Spleen (tissue), 11 donors: ENCODE measurements at regions not wholly inside any gene's neighbourhood (a gene's known extent, or its start where the extent isn't known, plus 50 kb on each side); places are given as distances from the start of the nearest gene placed in this dataset.

ENCODE experiments used
- DNase-seq: peaks from one replicate; pipeline ENCODE4 v3.0.0-alpha.2; 2020
- H3K27ac ChIP-seq, 8 donors: fragments of 200-600 bp; sonication (generic) in 7 of 8; 1 replicate in 4 of 8; 2 replicates in 4 of 8; pipeline versions ENCODE4 v1.5.0 to v1.8.0; 2016 to 2021; ENCODE audit warnings: inconsistent platforms in 4 of 8, mild to moderate bottlenecking in 4 of 8, moderate library complexity in 1 of 8
- H3K27me3 ChIP-seq, 7 donors: fragments of 200-600 bp; sonication (generic) in 6 of 7; replicated peaks in 1 of 7; 1 replicate in 4 of 7; 2 replicates in 3 of 7; pipeline versions ENCODE4 v1.5.0 to v1.8.0; 2016 to 2021; ENCODE audit warnings: inconsistent platforms in 3 of 7, mild to moderate bottlenecking in 1 of 7
- H3K36me3 ChIP-seq, 6 donors: fragments of 200-600 bp; sonication (generic) in 5 of 6; 1 replicate in 4 of 6; 2 replicates in 2 of 6; pipeline versions ENCODE4 v1.5.0 to v1.8.0; 2016 to 2021; ENCODE audit warnings: inconsistent platforms in 2 of 6
- H3K4me1 ChIP-seq, 6 donors: fragments of 200-600 bp; sonication (generic) in 5 of 6; 1 replicate in 3 of 6; 2 replicates in 3 of 6; pipeline versions ENCODE4 v1.5.0 to v1.8.0; 2016 to 2021; ENCODE audit warnings: inconsistent platforms in 3 of 6
- H3K4me3 ChIP-seq, 8 donors: fragments of 200-600 bp; sonication (generic) in 7 of 8; 1 replicate in 4 of 8; 2 replicates in 4 of 8; pipeline versions ENCODE4 v1.5.0 to v1.8.0; 2016 to 2021; ENCODE audit warnings: inconsistent platforms in 4 of 8, mild to moderate bottlenecking in 4 of 8, moderate library complexity in 2 of 8
- H3K9me3 ChIP-seq, 8 donors: fragments of 200-600 bp; sonication (generic) in 7 of 8; 1 replicate in 4 of 8; 2 replicates in 4 of 8; pipeline versions ENCODE4 v1.5.0 to v1.8.0; 2016 to 2021; ENCODE audit warnings: inconsistent platforms in 4 of 8
- CTCF ChIP-seq, 11 experiments: fragments of 200-600 bp in 7 of 11; fragments of 450-650 bp in 4 of 11; sonication (generic) in 4 of 11; IDR thresholded peaks in 8 of 11; conservative IDR thresholded peaks in 3 of 11; 1 replicate in 7 of 11; 2 replicates in 4 of 11; pipeline versions ENCODE4 v1.4.0 to v1.8.0; 2016 to 2021; ENCODE audit warnings: antibody characterized with exemption in 11 of 11, inconsistent platforms in 4 of 11, mild to moderate bottlenecking in 1 of 11
- POLR2A ChIP-seq, 3 donors: fragments of 450-650 bp; IDR thresholded peaks; one replicate each; pipeline ENCODE4 v1.5.1; 2017; ENCODE audit warnings: antibody characterized with exemption in 3 of 3, mild to moderate bottlenecking in 1 of 3
- POLR2AphosphoS5 ChIP-seq, 3 donors: sonication (generic); formaldehyde crosslinking; IDR thresholded peaks; one replicate each; pipeline ENCODE4 v1.5.1; 2017; ENCODE audit warnings: antibody characterized with exemption in 3 of 3
- WGBS, 5 donors: extraction: QIAGEN DNeasy Blood & Tissue Kit in 3 of 5; methylation state at CpG; one replicate each; pipeline versions ENCODE4 v1.1.5 to v1.1.7; 2013 to 2018; 5-methylcytosine and 5-hydroxymethylcytosine counted together
- intact Hi-C: fragments of 100-400 bp; cut with DNase I; formaldehyde crosslinking; loops from one replicate; pipeline ENCODE4 v1.15.0; 2023; ENCODE audit warnings: low total_unique reads
- donor health status: healthy with polysubstance abuse.
- donor health status: DM: no; HTN: no; CAD: no; lungs with moderate emphysema.
- donor health status: DM: no; HTN: no; CAD: no.
- donor health status: Bipolar disorder and iron deficiency.
- donor health status: healthy.
- donor health status: DM: no; HTN: no; CAD: no.
- donor health status: DM: yes; HTN: yes; CAD: no.

GRCh38 chr10:24118246-24118645, 90.7 kb upstream of the KIAA1217 start:
- no peak for DNase-seq
- intact Hi-C loops, result no loop called here
- WGBS, 5 donors, result 30 to 54% (median 39%) methylated on average over 12 of the region's 12 CpGs
- no peaks in the 10 kb centered on the region for H3K36me3 ChIP-seq
- H3K27ac ChIP-seq, result peak overlapping the region in 5 of 8 donors; percentile 23 to 44 (median 30)
- TF ChIP-seq CTCF (IDR thresholded peaks at IDR 0.05 in 8 of 11, conservative IDR thresholded peaks at IDR 0.05 in 3 of 11) (no peak), POLR2AphosphoS5 (IDR thresholded peaks at IDR 0.05) (no peak), POLR2A (IDR thresholded peaks at IDR 0.05) (no peak)
- H3K27me3 ChIP-seq, result no peaks in the 10 kb centered on the region
- H3K9me3 ChIP-seq, result no peaks in the 10 kb centered on the region
- H3K4me3 ChIP-seq, result peak overlapping the region in 2 of 8 donors; percentile 2 to 33
- H3K4me1 ChIP-seq, result peaks cover 0 to 7% (median 0%) of the 10 kb centered on the region in 6 donors

- no peaks in the 10 kb centered on the region for H3K36me3 ChIP-seq
- 75 to 87% (median 76%) methylated on average over 5 of the region's 5 CpGs for WGBS, 5 donors
- intact Hi-C loops, result no loop called here
- DNase-seq, result no peak
- H3K9me3 ChIP-seq, result no peaks in the 10 kb centered on the region
- TF ChIP-seq POLR2A (IDR thresholded peaks at IDR 0.05) (no peak), CTCF (IDR thresholded peaks at IDR 0.05 in 8 of 11, conservative IDR thresholded peaks at IDR 0.05 in 3 of 11) (no peak), POLR2AphosphoS5 (IDR thresholded peaks at IDR 0.05) (no peak)
- H3K27me3 ChIP-seq, result no peaks in the 10 kb centered on the region
- no peak overlapping the region for H3K27ac ChIP-seq
- H3K4me1 ChIP-seq, result peaks cover 0 to 2% (median 0%) of the 10 kb centered on the region in 6 donors
- no peak overlapping the region for H3K4me3 ChIP-seq
Measured at GRCh38 chr10:24119896-24120295, 89.0 kb upstream of the KIAA1217 start.

- WGBS, 5 donors, result 71 to 88% (median 79%) methylated on average over 1 of the region's 1 CpG
- H3K27ac ChIP-seq, result no peak overlapping the region
- no peaks in the 10 kb centered on the region for H3K4me1 ChIP-seq
- H3K27me3 ChIP-seq, result no peaks in the 10 kb centered on the region
- H3K9me3 ChIP-seq, result no peaks in the 10 kb centered on the region
- TF ChIP-seq POLR2AphosphoS5 (IDR thresholded peaks at IDR 0.05), result no peak
- TF ChIP-seq CTCF (IDR thresholded peaks at IDR 0.05 in 8 of 11, conservative IDR thresholded peaks at IDR 0.05 in 3 of 11), result no peak
- no peak for TF ChIP-seq POLR2A (IDR thresholded peaks at IDR 0.05)
- no peak overlapping the region for H3K4me3 ChIP-seq
- intact Hi-C loops, result no loop called here
- H3K36me3 ChIP-seq, result no peaks in the 10 kb centered on the region
- DNase-seq, result no peak
Measured at GRCh38 chr10:24120646-24121045, 88.3 kb upstream of the KIAA1217 start.

- no peak for DNase-seq
- Histone ChIP-seq H3K27me3 (no peaks in the 10 kb centered on the region), H3K4me1 (peaks cover 0 to 14% (median 6%) of the 10 kb centered on the region in 6 donors), H3K4me3 (no peak overlapping the region), H3K9me3 (no peaks in the 10 kb centered on the region), H3K36me3 (no peaks in the 10 kb centered on the region), H3K27ac (no peak overlapping the region)
- WGBS, 5 donors, result 55 to 73% (median 66%) methylated on average over 2 of the region's 2 CpGs
- intact Hi-C loops, result no loop called here
- TF ChIP-seq POLR2A (IDR thresholded peaks at IDR 0.05) (no peak), POLR2AphosphoS5 (IDR thresholded peaks at IDR 0.05) (no peak), CTCF (IDR thresholded peaks at IDR 0.05 in 8 of 11, conservative IDR thresholded peaks at IDR 0.05 in 3 of 11) (no peak)
Measured at GRCh38 chr10:24127516-24127915, 81.4 kb upstream of the KIAA1217 start.
